HG03175 (cell line): ENCODE measurements at regions not wholly inside any gene's neighbourhood (a gene's known extent, or its start where the extent isn't known, plus 50 kb on each side); places are given as distances from the start of the nearest gene placed in this dataset.
"Not testable (repeated sequence)": the region's sequence is repeated elsewhere in the genome, so short reads cannot be mapped to it uniquely, and the experiment has no call there.

ENCODE experiments used
- ATAC-seq: cut with Tn5 transposase; IDR thresholded peaks from one replicate; pipeline ENCODE4 v1.9.1; 2021; ENCODE audit warnings: mild to moderate bottlenecking, moderate library complexity; ENCODE audit not compliant: unreplicated experiment

GRCh38 chr13:22941495-22941894, 239.3 kb upstream of the SGCG start:
- not testable (repeated sequence) for ATAC-seq

- not testable (repeated sequence) for ATAC-seq
Observed at GRCh38 chr13:22942831-22943230, 237.9 kb upstream of the SGCG start.

GRCh38 chr13:22944378-22944777, 236.4 kb upstream of the SGCG start:
- ATAC-seq = no peak

GRCh38 chr13:22945321-22946226, 235.2 kb upstream of the SGCG start:
- no peak for ATAC-seq

GRCh38 chr13:22948421-22948820, 232.4 kb upstream of the SGCG start:
- no peak for ATAC-seq

GRCh38 chr13:22952018-22952417, 228.8 kb upstream of the SGCG start:
- not testable (repeated sequence) for ATAC-seq

GRCh38 chr13:22955147-22955546, 225.6 kb upstream of the SGCG start:
- ATAC-seq = not testable (repeated sequence)

- not testable (repeated sequence) for ATAC-seq
Observed at GRCh38 chr13:22956456-22957115, 224.2 kb upstream of the SGCG start.

GRCh38 chr13:22959859-22960258, 220.9 kb upstream of the SGCG start:
- not testable (repeated sequence) for ATAC-seq

GRCh38 chr13:22960827-22961226, 220.0 kb upstream of the SGCG start:
- ATAC-seq = no peak

GRCh38 chr13:22961342-22961741, 219.4 kb upstream of the SGCG start:
- not testable (repeated sequence) for ATAC-seq

- ATAC-seq = no peak
Observed at GRCh38 chr13:22961835-22962537, 218.8 kb upstream of the SGCG start.

GRCh38 chr13:22963384-22964053, 217.3 kb upstream of the SGCG start:
- not testable (repeated sequence) for ATAC-seq

- ATAC-seq = no peak
Observed at GRCh38 chr13:22964245-22964966, 216.4 kb upstream of the SGCG start.

- ATAC-seq = not testable (repeated sequence)
Observed at GRCh38 chr13:22965011-22965857, 215.5 kb upstream of the SGCG start.

GRCh38 chr13:22965858-22966239, 214.9 kb upstream of the SGCG start:
- ATAC-seq = not testable (repeated sequence)

GRCh38 chr13:22966753-22967152, 214.0 kb upstream of the SGCG start:
- not testable (repeated sequence) for ATAC-seq

GRCh38 chr13:22967669-22968068, 213.1 kb upstream of the SGCG start:
- no peak for ATAC-seq

GRCh38 chr13:22979952-22980351, 200.8 kb upstream of the SGCG start:
- no peak for ATAC-seq
